Brain microvascular endothelial cell (primary cell): ENCODE measurements at regions not wholly inside any gene's neighbourhood (a gene's known extent, or its start where the extent isn't known, plus 50 kb on each side); places are given as distances from the start of the nearest gene placed in this dataset.
"Not testable (repeated sequence)": the region's sequence is repeated elsewhere in the genome, so short reads cannot be mapped to it uniquely, and the experiment has no call there.

Experiments
- DNase-seq: peaks from one replicate; pipeline ENCODE4 v3.0.0-alpha.2; 2020
- H3K27ac ChIP-seq: fragments of 250-450 bp; sonication (Bioruptor Pico); 2 replicates; pipeline ENCODE4 v1.5.1; 2020; ENCODE audit warnings: mild to moderate bottlenecking, moderate library complexity
- H3K27me3 ChIP-seq: fragments of 250-450 bp; sonication (Bioruptor Pico); replicated peaks from 2 replicates; pipeline ENCODE4 v1.5.1; 2020; ENCODE audit warnings: mild to moderate bottlenecking
- H3K36me3 ChIP-seq: fragments of 250-450 bp; sonication (Bioruptor Pico); replicated peaks from 2 replicates; pipeline ENCODE4 v1.5.1; 2020; ENCODE audit warnings: mild to moderate bottlenecking
- H3K4me3 ChIP-seq: 2 replicates; pipeline ENCODE4 v1.5.1; 2011; ENCODE audit warnings: low read depth, mild to moderate bottlenecking, control low read depth, low read length, moderate library complexity
- CTCF ChIP-seq: IDR thresholded peaks from 2 replicates; pipeline ENCODE4 v1.5.1; 2011; ENCODE audit warnings: low read depth, mild to moderate bottlenecking, moderate library complexity, low read length, control low read depth, inconsistent platforms; ENCODE audit errors: missing control alignments
- in situ Hi-C: cut with HindIII; loops from 2 replicates; pipeline ENCODE4 v1.10.0; 2017; ENCODE audit warnings: low sequenced_read_pairs, low pct_ligation_motif_present

DNA sequence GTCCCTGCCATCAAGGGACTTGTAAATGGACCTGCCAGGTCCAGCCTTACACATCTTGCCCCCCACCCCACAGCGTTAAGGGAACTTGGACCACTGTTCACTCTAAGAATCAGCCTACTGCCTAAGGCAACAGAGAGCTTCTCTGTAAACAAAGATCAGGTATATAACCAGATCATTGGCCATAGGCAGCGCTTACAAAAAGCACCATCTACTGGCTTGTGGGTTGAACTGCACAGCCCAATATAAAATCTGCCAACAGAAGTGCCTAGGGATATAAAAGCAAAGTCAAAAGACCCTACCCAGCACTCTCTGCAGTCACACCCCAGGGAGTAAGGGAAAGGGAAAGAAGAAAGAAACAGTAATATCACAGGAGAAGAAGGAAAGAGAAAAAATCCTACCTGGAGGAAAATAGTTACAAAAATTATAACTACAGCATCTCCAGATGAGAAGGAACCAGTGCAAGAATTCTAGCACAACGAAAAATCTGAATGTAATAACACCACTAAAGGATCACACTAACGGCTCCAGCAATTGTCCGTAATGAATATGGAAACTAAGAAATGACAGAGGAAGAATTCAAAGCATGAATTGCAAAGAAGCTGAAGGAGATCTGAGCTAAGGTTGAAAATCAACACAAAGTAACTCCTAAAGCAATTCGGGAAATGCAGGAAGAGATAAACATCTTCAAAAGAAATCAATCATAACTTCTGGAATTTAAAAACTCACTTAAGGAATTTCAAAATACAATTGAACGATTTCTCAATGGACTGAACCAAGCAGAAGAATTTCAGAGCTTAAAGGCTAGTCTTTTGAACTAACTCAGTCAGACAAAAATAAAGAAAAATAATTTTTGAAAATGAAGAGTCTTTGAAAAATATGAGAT is 95.2 kb upstream of the PCED1B start:
- in situ Hi-C loops = no loop called here
- H3K36me3 ChIP-seq = no peaks in the 10 kb centered on the region
- peak; percentile 63 for DNase-seq
- no peaks in the 10 kb centered on the region for H3K27me3 ChIP-seq
- no peak overlapping the region for H3K4me3 ChIP-seq
- no peak overlapping the region for H3K27ac ChIP-seq
- peak; percentile 90 for TF ChIP-seq CTCF

DNA sequence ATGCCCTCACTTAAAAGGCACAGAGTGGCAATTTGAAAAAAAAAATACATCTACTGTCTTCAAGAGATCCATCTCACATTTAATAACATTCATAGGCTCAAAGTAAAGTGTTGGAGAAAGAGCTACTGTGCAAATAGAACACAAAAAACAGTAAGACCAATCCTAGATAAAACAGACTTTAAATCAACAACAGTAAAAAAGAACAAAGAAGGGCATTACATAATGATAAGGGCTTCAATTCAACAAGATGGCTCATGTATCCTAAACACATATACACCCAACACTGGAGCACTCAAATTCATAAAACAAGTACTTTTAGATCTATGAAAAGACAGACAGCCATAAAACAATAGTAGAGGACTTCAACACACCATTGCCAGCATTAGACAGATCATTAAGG is 93.6 kb upstream of the PCED1B start:
- TF ChIP-seq CTCF = no peak

GRCh38 chr12:46988122-46988521 is 91.3 kb upstream of the PCED1B start:
- in situ Hi-C loops = not testable (repeated sequence)

More for the DNA sequence above, 93.6 kb upstream of the PCED1B start:
- H3K27me3 ChIP-seq = no peaks in the 10 kb centered on the region
- no peak for DNase-seq
- H3K27ac ChIP-seq = no peak overlapping the region
- no peak overlapping the region for H3K4me3 ChIP-seq
- in situ Hi-C loops = no loop called here
- H3K36me3 ChIP-seq = no peaks in the 10 kb centered on the region

DNA sequence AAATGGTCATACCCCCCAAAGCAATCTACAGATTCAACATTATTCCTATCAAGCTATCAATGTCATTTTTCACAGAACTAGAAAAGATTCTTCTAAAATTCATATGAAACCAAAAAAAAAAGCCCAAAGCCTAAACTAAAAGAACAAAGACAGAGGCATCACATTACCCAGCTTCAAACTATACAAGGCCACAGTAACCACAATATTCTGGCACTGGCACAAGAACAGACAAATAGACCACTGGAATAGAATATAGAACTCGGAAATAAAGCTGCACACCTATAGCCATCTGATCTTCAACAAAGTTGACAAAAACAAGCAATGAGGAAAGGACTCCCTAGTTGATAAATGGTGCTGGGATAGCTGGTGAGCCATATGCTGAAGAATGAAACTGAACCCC is 89.2 kb upstream of the PCED1B start:
- Histone ChIP-seq H3K36me3 (no peaks in the 10 kb centered on the region), H3K4me3 (no peak overlapping the region), H3K27me3 (no peaks in the 10 kb centered on the region), H3K27ac (no peak overlapping the region)
- DNase-seq = no peak
- in situ Hi-C loops = no loop called here
- TF ChIP-seq CTCF = no peak

More at GRCh38 chr12:46988122-46988521, 91.3 kb upstream of the PCED1B start:
- H3K36me3 ChIP-seq, DNase-seq, H3K27me3 ChIP-seq, H3K4me3 ChIP-seq, H3K27ac ChIP-seq: not testable (repeated sequence)

- DNase-seq, H3K4me3 ChIP-seq, H3K27me3 ChIP-seq, H3K36me3 ChIP-seq, H3K27ac ChIP-seq, in situ Hi-C loops: not testable (repeated sequence)
These were observed 87.4 kb upstream of the PCED1B start for GRCh38 chr12:46992051-46992450.

GRCh38 chr12:46998811-46999368 is 80.5 kb upstream of the PCED1B start:
- peak overlapping the region; percentile 45 for H3K27ac ChIP-seq
- no peaks in the 10 kb centered on the region for H3K36me3 ChIP-seq
- DNase-seq = peak; percentile 34

More at GRCh38 chr12:46998811-46999368, 80.5 kb upstream of the PCED1B start:
- Histone ChIP-seq H3K27me3 (no peaks in the 10 kb centered on the region), H3K4me3 (no peak overlapping the region)
- in situ Hi-C loops = no loop called here
- no peak for TF ChIP-seq CTCF
